Peyer's patch (tissue), 4 donors: ENCODE measurements at regions not wholly inside any gene's neighbourhood (a gene's known extent, or its start where the extent isn't known, plus 50 kb on each side); places are given as distances from the start of the nearest gene placed in this dataset.

ENCODE experiments used
- DNase-seq, 3 donors: peaks; one replicate each; pipeline ENCODE4 v3.0.0-alpha.2; 2017 to 2019
- H3K27ac ChIP-seq, 4 donors: fragments of 200-600 bp; sonication (generic); one replicate each; pipeline ENCODE4 v1.5.1; 2016 to 2019
- H3K27me3 ChIP-seq, 2 donors: fragments of 200-600 bp; sonication (generic); one replicate each; pipeline ENCODE4 v1.5.1; 2019
- H3K36me3 ChIP-seq, 3 donors: fragments of 200-600 bp; sonication (generic); one replicate each; pipeline ENCODE4 v1.5.1; 2016 to 2019
- H3K4me1 ChIP-seq, 4 donors: fragments of 200-600 bp; sonication (generic); one replicate each; pipeline ENCODE4 v1.5.1; 2016 to 2019
- H3K4me3 ChIP-seq, 4 donors: fragments of 200-600 bp; sonication (generic); 1 replicate in 3 of 4; 2 replicates in 1 of 4; pipeline ENCODE4 v1.5.1; 2016 to 2019; ENCODE audit warnings: mild to moderate bottlenecking in 1 of 4
- H3K9me3 ChIP-seq, 4 donors: fragments of 200-600 bp; sonication (generic); one replicate each; pipeline ENCODE4 v1.5.1; 2016 to 2019; ENCODE audit warnings: mild to moderate bottlenecking in 1 of 4
- CTCF ChIP-seq, 6 experiments: fragments of 450-650 bp in 4 of 6; fragments of 200-600 bp in 2 of 6; sonication (generic) in 1 of 6; IDR thresholded peaks; one replicate each; pipeline ENCODE4 v1.5.1; 2017 to 2019; ENCODE audit warnings: antibody characterized with exemption in 6 of 6, mild to moderate bottlenecking in 3 of 6, moderate library complexity in 1 of 6
- POLR2A ChIP-seq, 2 donors: fragments of 450-650 bp; IDR thresholded peaks; one replicate each; pipeline ENCODE4 v1.5.1; 2017; ENCODE audit warnings: antibody characterized with exemption in 2 of 2, mild to moderate bottlenecking in 2 of 2, moderate library complexity in 2 of 2

DNA sequence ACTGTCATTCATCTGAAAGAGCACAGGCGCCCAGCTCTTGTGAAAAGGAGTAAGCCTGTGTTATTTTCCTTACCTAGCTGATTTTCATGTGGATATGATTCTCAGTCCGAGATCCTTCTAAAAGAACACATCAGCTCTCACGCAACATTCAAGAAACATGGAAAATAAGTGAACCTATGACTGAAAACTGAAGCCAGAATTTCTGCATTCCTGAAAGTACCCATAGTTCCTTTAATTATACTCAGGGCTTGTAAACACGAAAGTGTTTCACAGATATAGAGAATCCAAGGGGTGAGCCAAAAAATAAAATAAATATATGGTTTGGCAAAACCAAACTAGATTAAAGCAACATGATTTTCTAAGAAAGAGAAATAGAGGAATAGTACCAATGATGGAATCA, 100.8 kb upstream of the CHMP2B start:
- DNase-seq, result no peak
- no peaks in the 10 kb centered on the region for H3K36me3 ChIP-seq
- H3K27ac ChIP-seq, result no peak overlapping the region
- TF ChIP-seq CTCF (IDR thresholded peaks at IDR 0.05) (no peak), POLR2A (IDR thresholded peaks at IDR 0.05) (no peak)
- H3K9me3 ChIP-seq, result no peaks in the 10 kb centered on the region
- no peaks in the 10 kb centered on the region for H3K4me1 ChIP-seq
- no peak overlapping the region for H3K4me3 ChIP-seq
- no peaks in the 10 kb centered on the region for H3K27me3 ChIP-seq

DNA sequence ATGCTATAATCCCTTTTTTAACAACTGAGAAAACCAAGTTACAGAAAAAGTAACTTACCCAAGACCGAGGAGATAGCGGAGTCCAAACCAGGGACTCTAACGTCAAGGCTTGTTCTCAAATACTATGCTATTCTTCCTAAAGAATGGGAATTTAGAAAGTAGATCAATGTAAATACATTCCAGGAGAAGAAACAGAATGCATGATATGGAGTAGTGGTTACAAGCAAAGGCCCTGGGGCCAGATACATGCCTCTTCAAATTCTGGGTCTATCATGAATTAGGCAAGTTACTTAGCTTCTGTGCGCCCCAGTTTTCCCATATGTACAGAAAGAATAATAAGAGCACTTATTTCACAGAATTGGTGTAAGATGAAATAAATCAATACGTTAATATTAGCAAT, 102.0 kb upstream of the CHMP2B start:
- Histone ChIP-seq H3K4me1 (no peaks in the 10 kb centered on the region), H3K4me3 (no peak overlapping the region)

GRCh38 chr3:87122766-87123165, 104.3 kb upstream of the CHMP2B start:
- TF ChIP-seq POLR2A (IDR thresholded peaks at IDR 0.05) (no peak), CTCF (IDR thresholded peaks at IDR 0.05) (no peak)
- H3K27me3 ChIP-seq, result no peaks in the 10 kb centered on the region
- no peaks in the 10 kb centered on the region for H3K36me3 ChIP-seq
- DNase-seq, result no peak
- no peaks in the 10 kb centered on the region for H3K4me1 ChIP-seq
- H3K4me3 ChIP-seq, result no peak overlapping the region
- H3K9me3 ChIP-seq, result no peaks in the 10 kb centered on the region
- no peak overlapping the region for H3K27ac ChIP-seq

More for the DNA sequence above, 102.0 kb upstream of the CHMP2B start:
- no peak for DNase-seq
- no peak for TF ChIP-seq POLR2A (IDR thresholded peaks at IDR 0.05)
- TF ChIP-seq CTCF (IDR thresholded peaks at IDR 0.05), result no peak
- Histone ChIP-seq H3K27me3 (no peaks in the 10 kb centered on the region), H3K27ac (no peak overlapping the region), H3K36me3 (no peaks in the 10 kb centered on the region), H3K9me3 (no peaks in the 10 kb centered on the region)

GRCh38 chr3:87121856-87122255, 105.3 kb upstream of the CHMP2B start:
- no peak for DNase-seq
- TF ChIP-seq CTCF (IDR thresholded peaks at IDR 0.05) (no peak), POLR2A (IDR thresholded peaks at IDR 0.05) (no peak)

DNA sequence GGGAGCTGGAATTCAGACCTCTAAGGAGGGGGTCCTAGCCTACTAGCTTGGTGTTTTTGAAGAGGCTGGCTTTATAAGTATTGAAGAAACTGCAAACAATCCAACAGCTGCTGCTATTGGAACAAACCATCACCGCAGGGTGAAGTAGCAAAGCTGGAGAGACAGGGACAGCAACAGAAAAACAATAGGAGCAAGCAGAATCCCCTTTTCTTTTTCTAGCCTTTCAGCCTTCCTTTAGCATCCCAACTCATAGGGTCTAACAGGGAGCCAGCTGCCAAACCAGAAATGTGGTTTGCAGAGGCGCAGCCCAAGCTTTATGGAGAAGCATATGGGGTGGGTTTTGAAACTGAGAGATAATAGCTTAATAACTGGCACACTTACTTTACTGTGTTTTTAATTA, 106.2 kb upstream of the CHMP2B start:
- no peak overlapping the region for H3K4me3 ChIP-seq
- H3K9me3 ChIP-seq, result no peaks in the 10 kb centered on the region
- H3K4me1 ChIP-seq, result no peaks in the 10 kb centered on the region
- no peaks in the 10 kb centered on the region for H3K36me3 ChIP-seq
- TF ChIP-seq CTCF (IDR thresholded peaks at IDR 0.05), result no peak
- no peak for TF ChIP-seq POLR2A (IDR thresholded peaks at IDR 0.05)
- DNase-seq, result no peak
- H3K27me3 ChIP-seq, result no peaks in the 10 kb centered on the region
- no peak overlapping the region for H3K27ac ChIP-seq

More at GRCh38 chr3:87121856-87122255, 105.3 kb upstream of the CHMP2B start:
- no peaks in the 10 kb centered on the region for H3K36me3 ChIP-seq
- no peak overlapping the region for H3K27ac ChIP-seq
- H3K27me3 ChIP-seq, result no peaks in the 10 kb centered on the region
- no peaks in the 10 kb centered on the region for H3K4me1 ChIP-seq
- no peak overlapping the region for H3K4me3 ChIP-seq
- H3K9me3 ChIP-seq, result no peaks in the 10 kb centered on the region

DNA sequence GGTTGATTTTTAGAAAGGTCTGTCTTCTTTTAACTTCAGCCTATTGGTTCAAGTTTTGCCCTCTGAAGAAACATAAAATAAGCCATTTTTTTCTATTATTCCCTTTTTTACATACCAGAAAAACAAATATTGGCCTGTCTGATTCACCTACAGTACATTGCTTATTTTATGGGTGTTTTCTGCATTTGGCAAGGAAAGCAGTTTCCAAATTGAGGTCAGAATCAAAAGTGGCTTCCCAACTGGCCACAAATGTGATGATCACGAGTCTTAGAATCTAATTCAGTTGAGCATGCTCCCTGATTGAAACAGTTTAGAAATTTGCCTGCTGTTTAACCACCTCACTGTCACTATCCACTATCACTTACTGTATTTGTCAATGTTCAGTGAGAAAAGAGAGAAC, 106.9 kb upstream of the CHMP2B start:
- Histone ChIP-seq H3K36me3 (no peaks in the 10 kb centered on the region), H3K4me1 (no peaks in the 10 kb centered on the region), H3K27me3 (no peaks in the 10 kb centered on the region), H3K9me3 (no peaks in the 10 kb centered on the region), H3K27ac (no peak overlapping the region), H3K4me3 (no peak overlapping the region)
- DNase-seq, result no peak
- TF ChIP-seq CTCF (IDR thresholded peaks at IDR 0.05) (no peak), POLR2A (IDR thresholded peaks at IDR 0.05) (no peak)
